Left renal pelvis (tissue), 4 donors: ENCODE measurements at regions not wholly inside any gene's neighbourhood (a gene's known extent, or its start where the extent isn't known, plus 50 kb on each side); places are given as distances from the start of the nearest gene placed in this dataset.

Experiments
- DNase-seq, 4 donors: peaks; one replicate each; pipeline ENCODE4 v3.0.0-alpha.2; 2013; ENCODE audit warnings: low read depth in 4 of 4, low spot score in 3 of 4

DNA sequence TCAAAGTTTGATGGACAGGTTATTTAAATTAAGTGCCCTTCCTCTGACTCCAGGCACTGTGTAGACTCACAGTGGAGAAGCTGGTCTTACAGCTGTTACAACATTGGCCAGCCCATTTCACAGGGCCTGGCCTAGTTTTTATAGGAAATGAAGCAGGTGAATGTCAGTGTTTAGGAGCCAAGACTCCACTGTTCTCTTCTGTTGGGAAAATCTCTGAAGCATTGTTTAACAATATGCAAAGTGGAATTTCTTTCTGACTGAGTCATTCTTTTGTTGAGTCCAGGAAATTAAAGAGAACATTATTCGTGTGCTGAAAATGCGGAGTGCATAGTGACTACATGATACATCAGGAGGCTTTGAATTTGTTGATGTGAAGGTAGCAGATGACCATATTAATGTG lies 64.7 kb downstream of the ARRDC4 start:
- no peak for DNase-seq

DNA sequence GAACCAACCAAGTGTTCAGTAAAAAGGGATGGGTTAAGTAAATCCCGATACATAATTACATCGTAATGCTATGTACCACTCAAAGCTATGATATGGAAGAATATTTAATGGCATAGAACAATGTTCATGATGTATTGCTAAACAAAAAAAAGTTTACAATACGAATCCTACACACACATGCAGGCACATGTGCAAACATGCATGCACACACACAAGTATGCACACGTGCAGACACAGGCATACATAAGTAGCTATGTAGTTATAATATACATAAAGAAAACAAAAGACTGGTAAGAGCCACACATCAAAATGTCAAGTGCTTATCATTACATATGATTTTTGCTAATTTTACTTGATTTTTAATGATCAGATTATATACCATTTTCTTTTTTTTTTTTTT lies 74.2 kb downstream of the ARRDC4 start:
- no peak for DNase-seq

DNA sequence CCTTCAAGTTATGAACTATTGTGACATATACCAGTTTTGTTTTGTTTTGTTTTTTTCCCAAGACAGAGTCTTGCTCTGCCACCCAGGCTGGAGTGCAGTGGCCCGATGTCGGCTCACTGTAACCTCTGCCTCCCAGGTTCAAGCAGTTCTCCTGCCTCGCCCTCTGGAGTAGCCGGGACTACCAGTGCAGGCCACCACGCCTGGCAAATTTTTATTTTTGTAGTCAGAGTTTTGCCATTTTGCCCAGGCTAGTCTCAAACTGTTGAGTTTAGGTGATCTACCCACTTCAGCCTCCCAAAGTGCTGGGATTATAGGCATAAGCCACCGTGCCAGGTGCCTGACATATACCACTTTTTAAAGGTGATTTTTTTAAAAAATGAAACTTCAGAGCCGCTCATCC lies 74.6 kb downstream of the ARRDC4 start:
- DNase-seq, result no peak

DNA sequence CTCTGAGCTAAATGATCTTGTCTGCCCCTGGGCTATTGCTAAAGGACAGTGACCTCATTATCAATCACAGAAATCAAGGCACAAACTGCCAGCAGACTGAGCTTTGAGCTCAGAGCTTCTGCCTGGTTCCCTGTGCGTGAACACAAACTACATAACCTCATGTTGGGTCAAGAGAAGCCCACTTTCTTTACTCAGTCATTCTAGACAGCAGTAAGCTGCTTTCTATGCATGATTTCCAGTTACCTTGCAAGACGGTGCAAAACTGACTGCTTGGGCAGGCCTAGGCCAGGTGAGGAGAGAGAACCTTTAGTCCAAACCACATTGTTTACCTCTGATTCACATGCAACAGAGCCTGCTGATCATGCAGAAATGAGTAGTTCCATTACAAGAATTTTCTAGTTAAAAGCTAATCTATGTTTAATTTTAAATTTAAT lies 75.1 kb downstream of the ARRDC4 start:
- DNase-seq, result no peak

DNA sequence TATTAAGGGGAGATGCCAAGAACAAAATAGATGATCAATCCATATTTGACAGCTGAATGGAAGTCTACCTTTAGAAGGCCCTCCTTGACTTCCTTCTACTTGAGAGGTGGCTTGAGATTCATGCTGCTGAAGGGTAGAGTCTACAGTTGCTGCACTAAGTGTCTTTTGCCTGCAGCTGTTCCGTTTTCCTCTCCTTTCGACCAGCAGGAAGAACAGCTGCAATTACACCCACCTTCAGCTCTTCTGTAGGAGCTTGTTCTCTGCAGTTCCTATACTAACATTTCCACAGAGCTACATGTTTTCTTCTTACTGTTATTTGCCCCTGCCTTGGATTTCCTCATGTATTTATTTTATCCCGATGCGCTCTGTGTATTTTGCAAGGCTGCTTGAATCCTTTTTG lies 79.1 kb downstream of the ARRDC4 start:
- no peak for DNase-seq

DNA sequence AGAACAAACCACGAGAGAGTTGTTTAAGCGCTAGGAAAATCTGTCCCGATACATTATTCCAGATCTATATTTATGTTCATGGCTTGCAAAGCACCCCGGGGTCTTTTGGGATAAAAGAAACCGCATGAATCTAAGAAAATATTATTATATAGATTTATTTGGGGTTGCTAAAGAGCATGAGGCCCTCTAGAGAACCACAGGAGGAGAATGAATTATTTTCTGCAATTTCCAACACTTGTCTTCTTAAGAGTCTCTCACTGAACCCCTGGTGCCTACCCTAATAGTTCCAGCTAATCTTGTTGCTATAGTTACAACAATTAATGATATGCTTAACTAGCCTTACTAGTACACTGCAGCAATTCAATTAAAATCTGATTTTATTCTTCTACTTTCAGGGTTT lies 79.6 kb downstream of the ARRDC4 start:
- no peak for DNase-seq

DNA sequence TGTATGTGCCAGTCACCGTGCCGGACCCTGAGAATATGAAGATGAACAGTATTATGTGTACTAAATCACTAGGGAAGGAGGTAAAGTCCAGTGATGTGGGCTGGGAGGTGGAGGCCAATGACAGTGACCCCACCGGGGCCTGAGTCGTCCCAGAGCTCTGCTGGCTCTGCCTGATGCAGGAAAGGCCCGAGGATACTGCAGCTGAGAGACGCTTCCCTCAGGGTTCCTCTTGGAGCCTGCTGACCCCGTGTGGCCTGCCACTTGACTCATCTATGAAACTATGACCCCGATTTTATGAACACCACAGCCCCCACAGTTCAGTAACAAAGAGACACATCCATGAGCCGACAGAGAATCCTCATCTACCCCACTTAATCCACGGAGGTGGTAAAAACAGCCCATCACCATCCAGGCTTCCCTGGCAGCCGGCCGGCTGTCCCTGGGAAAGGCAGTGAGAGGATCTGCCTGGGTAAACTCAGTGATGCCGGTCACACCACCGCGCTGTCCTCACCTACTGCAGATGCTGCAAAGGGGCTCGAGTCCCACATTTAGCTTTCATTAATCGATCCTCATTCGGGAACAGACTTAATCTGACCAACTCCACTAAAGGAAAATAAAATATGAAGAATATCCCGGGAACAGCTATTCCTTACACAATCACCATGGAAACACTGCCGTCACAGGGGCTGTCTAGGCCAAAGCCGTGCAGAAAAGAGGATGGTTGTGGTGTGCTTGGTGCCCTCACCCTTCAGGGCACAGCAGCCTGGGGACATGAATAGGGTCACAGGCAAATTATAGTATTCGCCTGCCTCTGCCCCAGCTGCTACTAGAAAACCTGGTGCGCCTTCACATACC lies 82.9 kb downstream of the ARRDC4 start:
- no peak for DNase-seq

DNA sequence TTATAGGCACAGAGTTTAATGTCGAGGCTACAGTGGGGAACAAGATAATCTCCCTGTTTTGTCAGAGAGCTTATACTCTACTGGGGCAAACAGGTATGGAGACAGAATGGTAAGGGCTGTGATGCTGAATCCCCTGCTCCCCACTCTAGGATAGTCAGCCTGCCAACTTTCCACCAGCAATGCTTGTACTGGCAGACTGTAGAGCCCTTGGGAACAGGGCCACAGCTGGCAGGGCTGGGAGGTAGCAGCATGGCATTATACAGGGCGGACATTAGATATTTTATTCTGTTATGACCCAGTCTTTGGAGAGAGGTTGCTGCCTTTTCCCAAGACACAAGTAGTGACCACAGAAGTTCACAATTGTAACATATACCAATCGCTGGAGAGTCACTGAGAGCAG lies 91.2 kb downstream of the ARRDC4 start:
- DNase-seq, result no peak

DNA sequence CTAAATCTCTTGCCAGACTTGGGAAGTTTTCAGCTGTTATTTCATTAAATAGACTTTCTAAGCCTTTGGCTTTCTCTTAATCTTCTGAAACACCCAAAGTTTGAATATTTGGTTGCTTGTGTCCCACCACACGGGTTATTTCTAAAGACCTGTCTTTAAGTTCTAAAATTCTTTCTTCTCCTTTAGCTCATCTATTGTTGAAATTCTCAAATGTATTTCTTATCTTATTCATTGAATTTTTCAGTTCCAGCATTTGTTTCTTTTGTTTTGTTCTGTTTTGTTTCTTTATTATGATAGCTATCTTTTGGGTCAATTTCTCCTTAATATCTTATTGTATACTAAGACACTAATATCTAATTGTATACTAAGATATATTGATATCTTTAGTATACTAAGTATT lies 97.0 kb downstream of the ARRDC4 start:
- DNase-seq, result no peak

DNA sequence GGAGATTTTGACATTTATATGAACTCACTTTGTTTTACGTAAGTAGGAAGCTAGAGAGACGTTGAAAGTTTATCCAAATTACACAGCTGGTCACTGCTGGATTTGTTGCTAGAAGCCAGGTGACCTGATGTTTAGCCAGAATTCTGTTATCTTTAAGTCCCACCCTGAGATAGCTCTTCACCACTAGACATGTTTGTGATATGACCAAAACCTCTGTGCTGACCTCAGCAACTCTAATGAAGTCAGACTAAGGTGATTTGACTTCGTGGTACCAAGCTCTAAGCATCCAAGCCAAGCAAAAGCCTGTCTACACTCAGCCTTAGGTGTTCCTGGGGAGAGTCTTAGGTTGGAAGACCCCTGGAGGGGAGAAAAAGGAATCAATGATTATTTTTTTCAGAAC lies 102.4 kb downstream of the ARRDC4 start:
- no peak for DNase-seq

DNA sequence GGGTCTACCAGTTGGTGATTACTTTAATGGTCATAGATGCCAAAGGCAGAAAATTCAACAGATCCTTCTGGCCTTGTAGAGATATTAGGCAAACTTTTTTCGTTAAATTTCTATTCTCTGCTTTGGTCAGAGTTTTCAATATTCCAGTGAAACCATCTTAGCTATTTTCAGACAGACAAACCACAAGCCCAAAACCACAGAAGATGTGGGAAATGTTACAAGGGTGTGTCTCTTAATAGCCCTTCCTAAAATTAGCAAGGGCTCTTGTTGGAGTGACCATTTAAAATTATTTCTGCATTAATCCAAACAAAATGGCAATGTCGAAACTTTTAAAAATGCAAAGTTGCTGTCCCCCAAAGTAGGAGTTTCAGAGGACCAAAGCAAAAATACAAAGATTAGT lies 102.8 kb downstream of the ARRDC4 start:
- no peak for DNase-seq

DNA sequence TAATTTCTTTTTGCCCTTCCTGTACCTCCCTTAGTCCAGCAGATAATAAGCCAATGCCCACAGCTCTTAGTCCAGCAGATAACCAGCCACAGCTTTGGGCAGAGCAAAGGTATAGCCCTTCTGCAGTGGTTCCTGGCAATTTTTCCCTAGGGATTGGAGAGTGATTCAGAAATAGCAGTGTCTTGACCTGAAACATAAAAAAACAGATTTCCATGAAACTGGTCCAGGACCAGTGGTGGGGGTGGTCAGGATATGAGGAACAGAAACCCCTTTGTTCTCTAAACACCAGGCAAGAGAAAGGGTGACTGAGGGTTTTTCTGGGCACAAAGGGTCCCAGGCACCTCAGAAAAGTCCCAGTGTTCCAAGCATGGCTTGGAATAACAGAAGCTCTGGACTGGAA lies 103.4 kb downstream of the ARRDC4 start:
- no peak for DNase-seq

DNA sequence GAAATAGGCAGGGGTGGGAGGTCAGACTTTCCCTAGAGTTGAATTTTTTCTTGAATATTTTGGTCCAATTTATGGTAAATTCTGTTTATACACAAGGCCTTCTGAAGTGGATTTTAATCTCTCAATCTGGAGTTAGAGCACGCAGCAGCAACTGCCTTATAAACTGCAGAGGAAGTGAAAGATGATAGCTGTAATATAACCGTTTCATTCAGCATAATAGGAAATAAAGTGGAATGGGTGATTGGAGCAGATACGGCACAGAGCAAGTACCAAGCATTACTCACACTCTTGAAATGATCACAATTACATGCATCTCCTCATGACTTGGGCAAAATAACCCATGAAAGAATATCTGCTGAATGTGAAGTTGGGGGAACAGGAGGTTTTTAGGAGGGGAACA lies 106.8 kb downstream of the ARRDC4 start:
- DNase-seq, result no peak

DNA sequence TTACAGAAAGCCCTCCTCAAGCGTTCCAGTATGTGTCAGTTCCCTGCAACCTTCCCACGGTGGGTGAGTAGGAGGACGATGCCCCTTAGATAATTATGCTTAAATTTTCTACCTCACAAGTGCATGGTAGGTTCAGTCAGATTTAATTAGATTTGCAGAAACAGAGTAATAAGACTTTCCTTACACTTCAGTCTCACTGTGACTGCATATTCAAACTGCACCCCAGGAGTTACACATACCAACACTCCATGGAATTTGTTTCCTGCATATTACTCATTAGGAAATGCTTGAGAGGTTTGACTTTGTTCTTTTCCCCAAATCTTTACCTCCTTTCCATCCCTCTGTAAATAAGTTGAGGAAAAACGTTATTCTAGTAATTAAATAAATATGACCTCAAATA lies 108.8 kb downstream of the ARRDC4 start:
- no peak for DNase-seq

DNA sequence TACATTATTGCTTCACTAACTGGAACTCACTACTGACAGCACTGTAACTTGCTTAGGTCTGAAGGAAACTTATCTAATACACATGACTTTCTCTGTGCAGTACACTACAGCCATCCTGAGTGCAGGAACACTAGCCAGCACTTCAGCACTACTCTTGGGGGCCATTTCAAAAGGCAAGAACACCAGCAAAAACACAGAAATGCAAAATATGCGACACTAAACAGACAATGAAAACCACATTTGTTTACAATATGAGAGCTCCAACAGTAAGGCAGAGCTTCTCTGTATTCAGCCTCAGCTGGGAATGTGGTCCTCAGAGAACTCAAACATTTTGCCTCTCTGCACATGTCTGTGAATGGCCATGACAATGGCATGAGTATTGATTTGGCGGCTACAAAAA lies 109.6 kb downstream of the ARRDC4 start:
- DNase-seq, result no peak

DNA sequence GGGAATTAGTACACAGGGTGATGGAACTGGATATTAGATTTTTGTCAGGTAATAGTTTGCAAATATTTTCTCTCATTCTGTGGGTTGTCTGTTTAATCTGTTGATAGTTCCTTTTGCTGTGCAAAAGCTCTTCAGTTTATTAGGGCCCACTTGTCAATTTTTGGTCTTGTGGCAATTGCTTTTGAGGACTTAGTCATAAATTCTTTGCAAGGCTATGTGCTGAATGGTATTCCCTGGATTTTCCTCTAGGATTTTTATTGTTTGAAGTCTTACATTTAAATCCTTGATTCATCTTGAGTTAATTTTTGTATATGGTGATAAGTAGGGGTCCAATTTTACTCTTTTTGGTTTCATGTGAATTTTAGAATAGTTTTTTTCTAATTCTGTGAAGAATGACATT lies 111.3 kb downstream of the ARRDC4 start:
- DNase-seq, result no peak

DNA sequence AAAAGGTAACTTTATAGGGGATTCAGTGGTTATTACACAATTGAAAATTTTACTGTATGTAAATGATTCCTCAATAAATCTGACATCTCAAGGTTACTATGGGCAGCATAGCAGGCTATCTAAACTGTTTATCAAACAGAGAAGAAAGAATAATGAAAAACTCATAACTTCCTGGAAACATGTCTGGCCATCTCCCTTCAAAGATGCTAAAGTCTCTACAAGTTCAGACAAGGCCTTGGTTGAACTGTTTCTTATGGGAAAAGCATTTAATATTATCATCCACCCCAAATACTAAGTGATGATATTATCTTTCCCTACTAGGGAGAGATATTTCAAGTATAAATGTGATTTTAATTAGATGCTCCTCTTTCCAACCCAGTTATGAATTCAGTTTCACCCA lies 114.9 kb downstream of the ARRDC4 start:
- no peak for DNase-seq

DNA sequence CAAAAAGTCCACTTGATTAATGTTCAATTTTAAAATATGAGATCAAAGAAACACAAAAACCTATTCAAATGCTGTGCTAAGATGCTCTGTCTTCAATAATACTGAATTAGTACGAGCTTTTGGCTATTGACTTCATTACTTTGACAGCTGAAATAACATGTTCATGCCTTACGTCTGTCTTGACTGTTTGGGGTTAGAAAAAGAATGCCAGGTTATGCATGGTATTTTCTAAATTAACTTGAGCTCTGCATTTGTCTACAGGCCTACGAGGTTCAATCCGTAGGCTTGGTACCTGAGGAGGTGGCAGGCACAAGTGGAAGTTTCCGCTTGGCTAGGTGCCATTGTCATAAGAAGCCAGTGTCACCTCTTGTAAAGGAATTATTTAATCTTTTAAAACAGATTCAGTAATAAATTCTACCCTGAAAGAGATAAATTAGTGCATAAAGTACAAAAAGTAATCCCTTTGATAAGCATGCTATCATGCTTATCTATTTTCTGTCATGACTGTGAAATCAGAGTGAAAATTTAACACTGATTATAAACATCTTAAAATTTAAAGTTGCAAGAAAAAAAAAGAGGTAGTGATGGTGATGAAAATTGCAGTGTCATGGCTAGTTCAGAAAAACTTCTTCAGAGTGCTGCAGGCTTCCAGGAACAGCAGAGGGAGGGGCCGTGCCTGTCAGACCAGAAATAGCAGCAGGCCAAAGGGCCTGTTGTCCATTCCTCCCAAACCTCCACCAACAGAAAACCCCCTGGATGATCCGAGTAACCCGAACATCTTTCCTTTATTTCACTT lies 115.7 kb downstream of the ARRDC4 start:
- DNase-seq, result no peak

DNA sequence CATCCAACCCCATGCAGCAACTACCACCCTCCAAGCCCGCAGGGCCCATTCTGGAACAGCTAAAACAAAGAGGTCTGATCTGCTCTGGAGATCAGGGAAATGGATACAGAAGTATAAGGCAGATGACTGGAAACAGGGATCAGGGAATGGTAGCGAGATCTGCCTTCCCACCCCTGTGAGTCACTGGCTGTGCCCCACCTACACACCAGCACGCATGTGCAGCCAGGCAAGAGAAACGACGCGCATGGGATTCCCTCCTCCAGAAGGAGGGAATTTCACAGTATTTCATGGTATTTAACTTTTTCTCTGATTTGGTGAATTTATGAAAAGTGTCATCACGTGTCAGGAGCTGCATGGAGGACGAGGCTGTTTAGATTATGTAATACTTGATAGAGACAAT lies 116.7 kb downstream of the ARRDC4 start:
- DNase-seq, result no peak

DNA sequence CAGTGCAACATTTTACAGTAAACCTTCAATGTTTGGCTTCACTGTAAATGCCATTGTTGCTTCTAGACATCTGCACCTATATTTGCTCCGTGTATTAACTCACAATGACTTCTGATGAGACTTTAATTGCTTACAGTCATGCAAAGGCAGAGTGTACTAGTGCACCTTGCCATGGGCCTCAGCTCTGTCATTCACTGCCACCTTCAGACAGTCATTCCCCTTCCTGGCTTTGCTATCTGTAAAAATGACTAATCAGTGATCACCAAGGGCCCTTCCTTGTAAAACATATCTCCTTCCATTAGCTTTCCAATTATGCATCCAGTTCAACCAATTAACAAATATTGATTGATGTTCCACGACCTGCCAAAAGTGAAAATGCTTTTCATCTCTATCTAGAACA lies 120.3 kb downstream of the ARRDC4 start:
- no peak for DNase-seq

DNA sequence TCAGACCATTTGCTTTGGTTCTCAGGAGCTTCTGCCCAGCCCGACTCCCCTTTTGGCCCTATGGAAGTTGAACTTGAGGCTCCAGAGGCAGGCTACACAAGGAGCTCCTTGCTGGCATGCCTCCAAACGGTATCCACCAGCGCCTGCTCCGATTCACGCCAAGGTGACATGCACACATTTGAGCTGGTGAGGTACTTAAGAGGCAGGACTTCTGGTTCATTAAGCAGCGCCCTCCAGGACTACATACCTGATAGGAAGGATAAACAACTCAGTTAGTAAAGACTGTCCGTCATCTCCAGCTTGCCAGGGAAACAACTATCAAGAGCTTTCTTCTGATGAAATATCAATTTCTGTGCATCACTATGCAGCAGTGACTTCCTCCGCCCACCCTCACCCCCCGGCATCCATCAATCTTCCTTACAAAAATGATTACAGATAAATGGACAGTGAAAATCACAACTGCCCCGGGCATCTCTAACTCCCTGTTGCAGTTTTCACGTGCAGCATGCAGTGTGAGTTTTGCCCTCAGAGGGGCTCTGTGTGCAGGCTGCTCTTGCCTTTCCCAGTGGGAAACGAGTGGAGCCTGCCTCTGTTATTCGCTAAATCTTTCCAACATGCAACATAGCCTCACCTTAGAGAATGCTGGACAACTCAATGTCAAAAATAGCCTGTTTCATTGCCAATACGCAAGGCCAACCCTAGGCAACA lies 122.9 kb downstream of the ARRDC4 start:
- DNase-seq, result peak in 1 of 4 donors; percentile 27
